Spinal cord (tissue), 9 donors: ENCODE measurements at regions not wholly inside any gene's neighbourhood (a gene's known extent, or its start where the extent isn't known, plus 50 kb on each side); places are given as distances from the start of the nearest gene placed in this dataset.

Source experiments
- DNase-seq, 6 donors: peaks; one replicate each; pipeline versions ENCODE4 v3.0.0 to v3.0.0-alpha.2; 2013 to 2015; ENCODE audit warnings: low spot score in 6 of 6, low read depth in 4 of 6
- H3K27ac ChIP-seq: one replicate; pipeline ENCODE4 v1.5.1; 2013; ENCODE audit warnings: low read depth, low read length, control low read depth
- H3K27me3 ChIP-seq: one replicate; pipeline ENCODE4 v1.6.1; 2013; ENCODE audit warnings: low read length; ENCODE audit not compliant: control insufficient read depth, insufficient read depth
- H3K36me3 ChIP-seq: one replicate; pipeline ENCODE4 v1.6.1; 2013; ENCODE audit warnings: low read length; ENCODE audit not compliant: control insufficient read depth, insufficient read depth
- H3K4me1 ChIP-seq: one replicate; pipeline ENCODE4 v1.6.1; 2013; ENCODE audit warnings: low read length; ENCODE audit not compliant: control insufficient read depth, insufficient read depth
- H3K4me3 ChIP-seq: one replicate; pipeline ENCODE4 v1.5.1; 2013; ENCODE audit warnings: low read depth, low read length, control low read depth
- H3K9me3 ChIP-seq: one replicate; pipeline ENCODE4 v1.6.1; 2013; ENCODE audit warnings: low read length; ENCODE audit not compliant: control insufficient read depth, insufficient read depth
- WGBS: methylation state at CpG from one replicate; pipeline ENCODE4 v1.1.5; 2013; ENCODE audit warnings: missing lambda C conversion rate; ENCODE audit not compliant: insufficient coverage; 5-methylcytosine and 5-hydroxymethylcytosine counted together
- donor health status: healthy.

DNA sequence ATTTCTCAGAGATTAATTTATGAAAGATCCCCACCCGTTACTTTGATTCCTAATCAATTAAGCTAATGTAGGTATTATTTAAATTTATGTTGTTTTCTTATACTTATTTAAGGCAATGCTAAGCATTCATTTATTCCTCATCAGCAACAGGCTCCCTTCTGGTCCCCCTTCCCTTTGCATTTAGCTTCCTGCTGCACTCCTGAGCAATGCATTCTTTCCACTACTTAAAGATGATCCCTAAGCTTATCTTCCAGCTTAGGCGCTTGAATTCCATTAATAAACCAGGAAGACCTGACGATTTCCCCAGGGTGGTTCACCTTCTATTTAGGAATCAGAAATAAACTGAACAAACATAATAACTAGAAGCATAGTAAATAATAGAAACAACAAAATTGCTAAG lies 1003.1 kb downstream of the FSTL5 start:
- Histone ChIP-seq H3K4me1 (no peaks in the 10 kb centered on the region), H3K4me3 (no peak overlapping the region), H3K27me3 (no peaks in the 10 kb centered on the region), H3K27ac (no peak overlapping the region), H3K9me3 (no peaks in the 10 kb centered on the region), H3K36me3 (no peaks in the 10 kb centered on the region)
- no peak for DNase-seq
- WGBS: no CpG with 5 or more reads among the region's 3 CpGs

DNA sequence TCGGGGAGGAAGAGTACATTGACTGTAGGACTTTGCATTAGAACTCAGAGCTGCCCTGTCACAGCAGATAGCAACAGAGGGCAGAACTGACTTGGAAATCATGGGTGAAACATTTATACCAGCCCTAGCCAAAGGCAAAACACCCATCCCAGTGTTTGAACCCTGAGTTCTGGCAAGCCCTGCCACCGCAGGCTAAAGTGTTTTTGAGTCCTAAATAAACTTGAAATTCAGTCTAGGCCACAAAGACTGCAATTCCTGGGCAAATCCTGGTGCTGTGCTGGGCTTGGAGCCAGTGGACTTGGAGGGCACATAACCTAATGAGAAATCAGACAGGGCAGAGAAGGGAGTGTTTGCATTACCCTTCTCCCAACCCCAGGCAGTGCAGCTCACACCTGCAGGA lies 1015.7 kb downstream of the FSTL5 start:
- Histone ChIP-seq H3K27ac (no peak overlapping the region), H3K9me3 (no peaks in the 10 kb centered on the region), H3K4me1 (no peaks in the 10 kb centered on the region), H3K36me3 (no peaks in the 10 kb centered on the region), H3K4me3 (no peak overlapping the region), H3K27me3 (no peaks in the 10 kb centered on the region)
- no peak for DNase-seq
- WGBS: 50% methylated on average over 1 of the region's 2 CpGs

- H3K4me3 ChIP-seq: no peak overlapping the region
- H3K27me3 ChIP-seq: no peaks in the 10 kb centered on the region
- 98% methylated on average over 2 of the region's 3 CpGs for WGBS
- DNase-seq: no peak
- H3K9me3 ChIP-seq: no peaks in the 10 kb centered on the region
- H3K36me3 ChIP-seq: no peaks in the 10 kb centered on the region
- no peak overlapping the region for H3K27ac ChIP-seq
- no peaks in the 10 kb centered on the region for H3K4me1 ChIP-seq
These were observed 1020.4 kb downstream of the FSTL5 start for GRCh38 chr4:161143375-161143774.

GRCh38 chr4:161134795-161135194 lies 1029.0 kb downstream of the FSTL5 start:
- no CpG with 5 or more reads among the region's 2 CpGs for WGBS

GRCh38 chr4:161133586-161134276 lies 1030.1 kb downstream of the FSTL5 start:
- DNase-seq: no peak
- peaks cover 6% of the 10 kb centered on the region for H3K9me3 ChIP-seq
- no peaks in the 10 kb centered on the region for H3K4me1 ChIP-seq
- no peak overlapping the region for H3K27ac ChIP-seq
- no CpG with 5 or more reads among the region's 4 CpGs for WGBS
- no peak overlapping the region for H3K4me3 ChIP-seq
- no peaks in the 10 kb centered on the region for H3K36me3 ChIP-seq
- no peaks in the 10 kb centered on the region for H3K27me3 ChIP-seq

More at GRCh38 chr4:161134795-161135194, 1029.0 kb downstream of the FSTL5 start:
- Histone ChIP-seq H3K36me3 (no peaks in the 10 kb centered on the region), H3K9me3 (peaks cover 6% of the 10 kb centered on the region), H3K27ac (no peak overlapping the region), H3K4me1 (no peaks in the 10 kb centered on the region), H3K27me3 (no peaks in the 10 kb centered on the region), H3K4me3 (no peak overlapping the region)
- no peak for DNase-seq

DNA sequence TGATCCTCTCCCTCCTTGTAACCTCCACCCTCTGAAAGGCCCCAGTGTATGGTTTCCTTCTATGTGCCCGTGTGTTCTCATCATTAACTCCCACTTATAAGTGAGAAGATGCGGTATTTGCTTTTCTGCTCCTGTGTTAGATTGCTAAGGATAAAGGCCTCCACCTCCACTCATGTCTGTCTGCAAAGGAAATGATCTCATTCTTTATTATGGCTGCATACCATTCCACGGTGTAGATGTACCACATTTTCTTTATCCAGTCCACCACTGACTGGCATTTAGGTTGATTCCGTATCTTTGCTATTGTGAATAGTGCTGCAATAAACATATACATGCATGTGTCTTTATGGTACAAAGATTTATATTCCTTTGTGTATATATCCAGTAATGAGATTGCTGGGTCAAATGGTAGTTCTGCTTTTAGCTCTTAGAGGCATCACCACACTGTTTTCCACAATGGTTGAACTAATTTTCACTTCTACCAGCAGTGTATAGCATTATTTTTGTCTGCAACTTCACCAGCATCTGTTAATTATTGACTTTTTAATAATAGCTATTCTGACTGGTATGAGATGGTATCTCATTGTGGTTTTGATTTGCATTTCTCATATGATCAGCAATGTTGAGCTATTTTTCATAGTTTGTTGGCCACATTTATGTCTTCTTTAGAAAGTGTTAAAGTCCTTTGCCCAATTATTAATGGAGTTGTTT lies 1030.9 kb downstream of the FSTL5 start:
- Histone ChIP-seq H3K27ac (no peak overlapping the region), H3K4me3 (no peak overlapping the region), H3K27me3 (no peaks in the 10 kb centered on the region), H3K9me3 (peaks cover 5% of the 10 kb centered on the region), H3K36me3 (no peaks in the 10 kb centered on the region), H3K4me1 (no peaks in the 10 kb centered on the region)
- DNase-seq: no peak
- WGBS: no CpG with 5 or more reads among the region's 4 CpGs

DNA sequence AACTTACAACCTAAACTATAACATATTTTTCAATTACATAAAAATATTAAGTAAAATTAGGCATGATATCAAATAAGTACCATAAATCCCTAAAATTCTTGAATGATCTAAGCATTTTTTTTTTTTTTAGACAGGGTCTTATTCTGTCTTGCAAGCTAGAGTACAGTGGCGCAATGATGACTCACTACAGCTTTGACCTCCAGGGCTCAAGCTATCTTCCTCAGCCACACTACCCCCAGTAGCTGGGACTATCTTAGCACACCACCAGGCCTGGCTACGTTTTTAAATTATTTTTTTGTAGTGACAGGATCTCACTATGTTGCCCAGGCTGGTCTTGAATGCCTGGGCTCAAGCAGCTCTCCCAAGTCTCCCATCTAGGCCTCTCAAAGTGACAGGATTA lies 1042.3 kb downstream of the FSTL5 start:
- no CpG with 5 or more reads among the region's 2 CpGs for WGBS
- Histone ChIP-seq H3K4me3 (no peak overlapping the region), H3K36me3 (no peaks in the 10 kb centered on the region), H3K9me3 (no peaks in the 10 kb centered on the region), H3K27me3 (no peaks in the 10 kb centered on the region), H3K4me1 (no peaks in the 10 kb centered on the region), H3K27ac (no peak overlapping the region)
- no peak for DNase-seq

- DNase-seq: no peak
- WGBS: 0% methylated on average over 1 of the region's 1 CpG
These were observed 1061.9 kb downstream of the FSTL5 start for GRCh38 chr4:161101881-161102280.

GRCh38 chr4:161097821-161098220 lies 1066.0 kb downstream of the FSTL5 start:
- Histone ChIP-seq H3K4me1 (no peaks in the 10 kb centered on the region), H3K9me3 (no peaks in the 10 kb centered on the region), H3K4me3 (no peak overlapping the region), H3K27ac (no peak overlapping the region), H3K36me3 (no peaks in the 10 kb centered on the region), H3K27me3 (no peaks in the 10 kb centered on the region)
- DNase-seq: no peak

More at GRCh38 chr4:161101881-161102280, 1061.9 kb downstream of the FSTL5 start:
- H3K36me3 ChIP-seq: no peaks in the 10 kb centered on the region
- H3K27ac ChIP-seq: no peak overlapping the region
- H3K4me1 ChIP-seq: no peaks in the 10 kb centered on the region
- no peaks in the 10 kb centered on the region for H3K27me3 ChIP-seq
- H3K4me3 ChIP-seq: no peak overlapping the region
- H3K9me3 ChIP-seq: no peaks in the 10 kb centered on the region

DNA sequence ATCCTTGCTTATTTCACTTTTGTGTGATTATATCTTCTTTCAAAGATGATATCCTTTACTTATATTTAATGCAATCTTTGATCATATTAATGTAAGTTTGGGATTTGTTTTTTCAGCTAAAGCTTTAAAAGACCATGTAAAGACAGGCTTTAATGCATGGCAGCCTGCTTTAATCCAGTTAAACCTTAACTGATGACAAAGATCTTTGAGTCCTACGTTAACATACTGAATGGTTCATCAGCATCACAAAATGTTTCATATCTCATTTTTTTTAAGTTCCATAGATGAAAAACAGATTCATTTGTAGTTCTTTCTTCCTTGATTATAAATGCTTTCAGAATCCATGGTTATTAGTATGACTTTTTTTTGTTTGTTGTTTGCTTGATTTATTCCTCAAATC lies 1102.8 kb downstream of the FSTL5 start:
- Histone ChIP-seq H3K4me3 (no peak overlapping the region), H3K9me3 (peaks cover 2% of the 10 kb centered on the region), H3K27me3 (no peaks in the 10 kb centered on the region), H3K36me3 (no peaks in the 10 kb centered on the region), H3K27ac (no peak overlapping the region), H3K4me1 (no peaks in the 10 kb centered on the region)
- WGBS: no CpG with 5 or more reads among the region's 1 CpG
- DNase-seq: no peak
